ENCODE measurements at regions not wholly inside any gene's neighbourhood (a gene's known extent, or its start where the extent isn't known, plus 50 kb on each side); places are given as distances from the start of the nearest gene placed in this dataset.

DNA sequence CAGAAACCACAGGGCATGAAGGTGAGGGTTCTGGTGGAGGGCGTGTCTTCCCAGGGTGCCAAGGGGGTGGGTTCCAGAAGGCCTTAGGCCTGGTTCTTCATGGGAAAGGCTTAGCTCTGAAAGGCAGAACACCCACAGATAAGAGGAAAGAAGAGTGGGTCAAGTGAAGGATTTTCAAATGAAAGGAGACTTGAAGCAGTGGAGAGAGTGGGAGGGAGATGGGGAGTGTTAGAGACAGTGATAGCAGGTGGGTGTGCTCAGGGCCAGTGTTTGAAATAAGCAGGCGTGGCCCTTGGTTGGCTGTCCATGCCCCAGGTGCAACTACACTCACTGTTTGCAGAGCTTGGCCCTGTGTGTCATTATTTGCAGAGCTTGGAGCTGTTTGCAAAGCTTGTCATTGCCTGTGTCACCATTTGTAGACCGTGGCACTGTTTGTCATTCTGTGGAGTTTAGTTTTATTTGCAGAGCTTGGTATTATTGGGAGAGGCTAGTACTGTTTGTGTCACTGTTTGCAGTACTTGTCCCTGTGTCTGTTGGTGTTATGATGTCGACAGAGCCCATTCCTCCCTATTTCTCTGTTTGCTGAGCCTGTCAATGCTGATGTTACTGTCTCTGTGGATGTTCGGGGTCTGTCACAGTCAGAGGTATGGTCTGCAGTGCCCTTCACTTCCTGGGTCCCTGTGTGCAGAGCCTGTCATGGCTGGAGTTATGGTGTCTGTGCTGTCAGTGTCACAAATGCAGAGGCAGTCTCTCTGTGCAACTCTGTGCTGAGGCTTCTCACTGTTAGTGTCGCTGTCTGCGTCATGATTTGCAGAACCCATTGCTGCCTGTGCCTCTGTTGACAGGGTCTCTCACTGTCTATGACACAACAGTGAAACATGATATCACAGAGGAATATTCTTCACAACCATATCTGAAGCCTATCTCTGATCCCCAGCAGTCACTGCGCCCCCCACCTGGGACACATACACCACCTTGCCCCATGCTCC is 127.7 kb upstream of the LRFN2 start:
- H2BK15ac ChIP-seq (ENCODE audit: low read length): no peak overlapping the region
- no peaks in the 10 kb centered on the region; a peak in 1 of 7 replicates for H3K27me3 ChIP-seq (replicated peaks in 1 of 4; ENCODE audit: control insufficient read depth in 3 of 4, extremely low read depth in 1 of 4, insufficient read depth in 3 of 4, low read length in 3 of 4)
- H4K8ac ChIP-seq (ENCODE audit: extremely low read depth, insufficient read depth, low read length): no peak overlapping the region; the same call in 1 of the 2 replicates
- FAIRE-seq (no peak), DNase-seq (ENCODE audit: low read depth in 1 of 2, low spot score in 2 of 2) (no peak)
- no peaks in the 10 kb centered on the region for H3K79me2 ChIP-seq (ENCODE audit: control insufficient read depth in 1 of 2, insufficient read depth in 2 of 2, low read length in 2 of 2)
- H2BK5ac ChIP-seq (ENCODE audit: low read depth, low read length): no peak overlapping the region
- H4K20me1 ChIP-seq (replicated peaks in 1 of 2; ENCODE audit: control insufficient read depth in 1 of 2, insufficient read depth in 2 of 2, low read length in 2 of 2): no peaks in the 10 kb centered on the region
- ChIA-PET CTCF (ENCODE audit: partially characterized antibody) (interaction anchor here (0.7 to 3.4 kb wide), 8 partner anchors 9 to 139 kb away, joined by 3 to 17 read pairs (median 4); no protein-coding TSS in a partner anchor), POLR2A (ENCODE audit: partially characterized antibody) (no interaction called here)
- H4K5ac ChIP-seq (ENCODE audit: insufficient read length, low read depth, low read length): no peak overlapping the region
- no peaks in the 10 kb centered on the region for H3K9me3 ChIP-seq (ENCODE audit: insufficient read depth in 2 of 2, low read depth in 1 of 2, low read length in 1 of 2)
- H2AFZ ChIP-seq (ENCODE audit: low read length): no peak overlapping the region
- no peak overlapping the region for H3K18ac ChIP-seq (ENCODE audit: extremely low read depth, low read length)
- WGBS, 2 experiments (ENCODE audit: extremely low coverage in 1 of 2, insufficient coverage in 1 of 2, insufficient read length in 1 of 2, insufficient replicate concordance in 2 of 2, low coverage in 1 of 2, low lambda C conversion rate in 2 of 2, missing lambda C conversion rate in 1 of 2): 85% methylated on average over 8 of the region's 8 CpGs; no CpG with 5 or more reads in 1 of the 2 experiments
- H3K27ac ChIP-seq (ENCODE audit: low read depth, low read length): no peak overlapping the region
- no peak overlapping the region for H2AK5ac ChIP-seq (ENCODE audit: low read depth, low read length)
- no peak overlapping the region for H3K4ac ChIP-seq (replicated peaks; ENCODE audit: insufficient read length, low read depth, low read length)
- no peak overlapping the region for H3K4me2 ChIP-seq (ENCODE audit: insufficient read depth in 1 of 2, low read depth in 2 of 2, low read length in 2 of 2)
- H3K4me1 ChIP-seq (replicated peaks in 1 of 4; ENCODE audit: control insufficient read depth in 3 of 4, insufficient read depth in 4 of 4, low read length in 3 of 4): peaks cover 3 to 8% (median 6%) of the 10 kb centered on the region in 4 experiments
- no peak overlapping the region for H2BK12ac ChIP-seq (ENCODE audit: low read depth, low read length)
- no peak overlapping the region for H4K91ac ChIP-seq (replicated peaks; ENCODE audit: insufficient read length, low read length)
- H2BK20ac ChIP-seq (ENCODE audit: low read length): no peak overlapping the region
- no peaks in the 10 kb centered on the region for H3K79me1 ChIP-seq (ENCODE audit: low read depth, low read length)
- H3K56ac ChIP-seq (replicated peaks; ENCODE audit: insufficient read length, low read depth, low read length): no peak overlapping the region
- H3K36me3 ChIP-seq (ENCODE audit: control insufficient read depth in 2 of 4, insufficient read depth in 4 of 4, low read length in 3 of 4): no peaks in the 10 kb centered on the region
- H3K23ac ChIP-seq (ENCODE audit: insufficient read length): no peak overlapping the region
- no peak overlapping the region for H3K14ac ChIP-seq (ENCODE audit: insufficient read length)
- no peak overlapping the region for H2BK120ac ChIP-seq (replicated peaks; ENCODE audit: low read depth, low read length)
- TF ChIP-seq POU5F1 (IDR thresholded peaks at IDR 0.05; ENCODE audit: low read depth, low read length) (no peak), PHF8 (conservative IDR thresholded peaks at IDR 0.05; ENCODE audit: low read depth, low read length) (no peak), EGR1 (IDR thresholded peaks at IDR 0.05; ENCODE audit: borderline replicate concordance, low read depth, low read length) (no peak), CBX8 (IDR thresholded peaks at IDR 0.05; ENCODE audit: borderline replicate concordance, low read depth, low read length) (no peak), TCF12 (IDR thresholded peaks at IDR 0.05; ENCODE audit: low read depth, low read length) (no peak), TEAD4 (IDR thresholded peaks at IDR 0.05; ENCODE audit: low read depth, low read length) (no peak), KDM1A (IDR thresholded peaks at IDR 0.05; ENCODE audit: borderline replicate concordance, low read length) (no peak)
- TF ChIP-seq, protein P1, sequence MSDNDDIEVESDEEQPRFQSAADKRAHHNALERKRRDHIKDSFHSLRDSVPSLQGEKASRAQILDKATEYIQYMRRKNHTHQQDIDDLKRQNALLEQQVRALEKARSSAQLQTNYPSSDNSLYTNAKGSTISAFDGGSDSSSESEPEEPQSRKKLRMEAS (IDR thresholded peaks at IDR 0.05): no peak
- H3K4me3 ChIP-seq (ENCODE audit: extremely low read depth in 1 of 4, insufficient read depth in 2 of 4, low read depth in 3 of 4, low read length in 4 of 4): no peak overlapping the region
- H3K23me2 ChIP-seq (ENCODE audit: low read depth, low read length): peaks cover 2% of the 10 kb centered on the region; the same call in 1 of the 2 replicates
- no peak overlapping the region for H3K9ac ChIP-seq (replicated peaks in 1 of 4; ENCODE audit: extremely low read depth in 1 of 4, low read depth in 3 of 4, low read length in 3 of 4)
